ENCODE measurements at regions not wholly inside any gene's neighbourhood (a gene's known extent, or its start where the extent isn't known, plus 50 kb on each side); places are given as distances from the start of the nearest gene placed in this dataset.
"Not testable (repeated sequence)": the region's sequence is repeated elsewhere in the genome, so short reads cannot be mapped to it uniquely, and the experiment has no call there.

GRCh38 chr20:48124181-48124782 is 339.0 kb upstream of the SULF2 start:
- ATAC-seq = no peak
- TF ChIP-seq PATZ1 (CRISPR knock-in tag; IDR thresholded peaks at IDR 0.05; ENCODE audit: borderline replicate concordance) = no peak
- TF ChIP-seq BACH2 (CRISPR knock-in tag; IDR thresholded peaks at IDR 0.05; ENCODE audit: borderline replicate concordance) = no peak
- no peak for TF ChIP-seq CREB5 (CRISPR knock-in tag; IDR thresholded peaks at IDR 0.05; ENCODE audit: low read depth)
- TF ChIP-seq ZNF70 (CRISPR knock-in tag; IDR thresholded peaks at IDR 0.05) = no peak
- TF ChIP-seq ZC3H10 (CRISPR knock-in tag; IDR thresholded peaks at IDR 0.05) = no peak
- TF ChIP-seq ZNF8 (CRISPR knock-in tag; IDR thresholded peaks at IDR 0.05) = no peak
- no peak for TF ChIP-seq PPARA (CRISPR knock-in tag; IDR thresholded peaks at IDR 0.05; ENCODE audit: borderline replicate concordance)
- no peak for TF ChIP-seq GLIS3 (CRISPR knock-in tag; IDR thresholded peaks at IDR 0.05)
- TF ChIP-seq CSRNP3 (CRISPR knock-in tag; IDR thresholded peaks at IDR 0.05) = no peak
- TF ChIP-seq CSDC2 (CRISPR knock-in tag; IDR thresholded peaks at IDR 0.05) = no peak
- no peak for TF ChIP-seq ZNF565 (CRISPR knock-in tag; conservative IDR thresholded peaks at IDR 0.05; ENCODE audit: low read depth)
- TF ChIP-seq OSR1 (CRISPR knock-in tag; IDR thresholded peaks at IDR 0.05) = no peak
- TF ChIP-seq ZFP30 (CRISPR knock-in tag; IDR thresholded peaks at IDR 0.05) = no peak

GRCh38 chr20:48120120-48120519 is 334.8 kb upstream of the SULF2 start:
- ATAC-seq = no peak
- no peak for TF ChIP-seq ZNF8 (CRISPR knock-in tag; IDR thresholded peaks at IDR 0.05)
- no peak for TF ChIP-seq ISL1 (CRISPR knock-in tag; IDR thresholded peaks at IDR 0.05)
- TF ChIP-seq CSDC2 (CRISPR knock-in tag; IDR thresholded peaks at IDR 0.05) = no peak
- no peak for TF ChIP-seq ESRRG (CRISPR knock-in tag; IDR thresholded peaks at IDR 0.05)
- TF ChIP-seq PPARA (CRISPR knock-in tag; IDR thresholded peaks at IDR 0.05; ENCODE audit: borderline replicate concordance) = no peak
- TF ChIP-seq PATZ1 (CRISPR knock-in tag; IDR thresholded peaks at IDR 0.05; ENCODE audit: borderline replicate concordance) = no peak
- TF ChIP-seq TCF4 (CRISPR knock-in tag; IDR thresholded peaks at IDR 0.05; ENCODE audit: borderline replicate concordance) = no peak
- TF ChIP-seq ZNF70 (CRISPR knock-in tag; IDR thresholded peaks at IDR 0.05) = no peak
- no peak for TF ChIP-seq POU6F1 (CRISPR knock-in tag; IDR thresholded peaks at IDR 0.05; ENCODE audit: borderline replicate concordance, low read depth)
- TF ChIP-seq CREB5 (CRISPR knock-in tag; IDR thresholded peaks at IDR 0.05; ENCODE audit: low read depth) = no peak

GRCh38 chr20:48119389-48119788 is 334.1 kb upstream of the SULF2 start:
- not testable (repeated sequence) for ATAC-seq

GRCh38 chr20:48115502-48115901 is 330.2 kb upstream of the SULF2 start:
- TF ChIP-seq POU6F1 (CRISPR knock-in tag; IDR thresholded peaks at IDR 0.05; ENCODE audit: borderline replicate concordance, low read depth) = no peak
- no peak for ATAC-seq

Data from SK-N-SH treated with all-trans-retinoic acid at 6 μM for 48 hours (cell line).